ENCODE measurements at regions not wholly inside any gene's neighbourhood (a gene's known extent, or its start where the extent isn't known, plus 50 kb on each side); places are given as distances from the start of the nearest gene placed in this dataset.

- TF ChIP-seq CTCF (IDR thresholded peaks at IDR 0.05; ENCODE audit: low read depth, low read length), result no peak
- Histone ChIP-seq H3K4me3 (ENCODE audit: low read depth, low read length) (no peak overlapping the region), H3K9me3 (ENCODE audit: severe bottlenecking) (peaks cover 3% of the 10 kb centered on the region), H3K27ac (no peak overlapping the region), H3K36me3 (no peaks in the 10 kb centered on the region), H3K27me3 (ENCODE audit: insufficient read depth, low read depth, severe bottlenecking) (no peaks in the 10 kb centered on the region)
- no peak for DNase-seq
These were observed 61.8 kb upstream of the SP4 start for GRCh38 chr7:21365866-21366624.

- TF ChIP-seq CTCF (IDR thresholded peaks at IDR 0.05; ENCODE audit: low read depth, low read length), result no peak
- no peak for DNase-seq
- Histone ChIP-seq H3K4me3 (ENCODE audit: low read depth, low read length) (no peak overlapping the region), H3K9me3 (ENCODE audit: severe bottlenecking) (peaks cover 3% of the 10 kb centered on the region), H3K27me3 (ENCODE audit: insufficient read depth, low read depth, severe bottlenecking) (no peaks in the 10 kb centered on the region), H3K36me3 (no peaks in the 10 kb centered on the region), H3K27ac (no peak overlapping the region)
These were observed 60.8 kb upstream of the SP4 start for GRCh38 chr7:21367081-21367480.

GRCh38 chr7:21367537-21367936 lies 60.3 kb upstream of the SP4 start:
- no peak for TF ChIP-seq CTCF (IDR thresholded peaks at IDR 0.05; ENCODE audit: low read depth, low read length)
- Histone ChIP-seq H3K36me3 (no peaks in the 10 kb centered on the region), H3K27me3 (ENCODE audit: insufficient read depth, low read depth, severe bottlenecking) (no peaks in the 10 kb centered on the region), H3K27ac (no peak overlapping the region), H3K9me3 (ENCODE audit: severe bottlenecking) (peaks cover 3% of the 10 kb centered on the region), H3K4me3 (ENCODE audit: low read depth, low read length) (no peak overlapping the region)
- DNase-seq, result no peak

GRCh38 chr7:21368317-21368716 lies 59.6 kb upstream of the SP4 start:
- Histone ChIP-seq H3K9me3 (ENCODE audit: severe bottlenecking) (peaks cover 3% of the 10 kb centered on the region), H3K27ac (no peak overlapping the region), H3K27me3 (ENCODE audit: insufficient read depth, low read depth, severe bottlenecking) (no peaks in the 10 kb centered on the region), H3K4me3 (ENCODE audit: low read depth, low read length) (no peak overlapping the region), H3K36me3 (no peaks in the 10 kb centered on the region)
- no peak for TF ChIP-seq CTCF (IDR thresholded peaks at IDR 0.05; ENCODE audit: low read depth, low read length)
- no peak for DNase-seq

- no peak for DNase-seq
- H3K4me3 ChIP-seq (ENCODE audit: low read depth, low read length), result no peak overlapping the region
- H3K36me3 ChIP-seq, result no peaks in the 10 kb centered on the region
- H3K9me3 ChIP-seq (ENCODE audit: severe bottlenecking), result no peaks in the 10 kb centered on the region
- no peaks in the 10 kb centered on the region for H3K27me3 ChIP-seq (ENCODE audit: insufficient read depth, low read depth, severe bottlenecking)
- no peak for TF ChIP-seq CTCF (IDR thresholded peaks at IDR 0.05; ENCODE audit: low read depth, low read length)
- H3K27ac ChIP-seq, result no peak overlapping the region
These were observed 57.5 kb upstream of the SP4 start for GRCh38 chr7:21370283-21370982.

All from WERI-Rb-1 (cell line).